ENCODE measurements at regions not wholly inside any gene's neighbourhood (a gene's known extent, or its start where the extent isn't known, plus 50 kb on each side); places are given as distances from the start of the nearest gene placed in this dataset.
"Not testable (repeated sequence)": the region's sequence is repeated elsewhere in the genome, so short reads cannot be mapped to it uniquely, and the experiment has no call there.

- DNase-seq (ENCODE audit: low read depth), result not testable (repeated sequence)
Observed at GRCh38 chr16:86267657-86268056, 242.7 kb upstream of the FOXF1 start.

DNA sequence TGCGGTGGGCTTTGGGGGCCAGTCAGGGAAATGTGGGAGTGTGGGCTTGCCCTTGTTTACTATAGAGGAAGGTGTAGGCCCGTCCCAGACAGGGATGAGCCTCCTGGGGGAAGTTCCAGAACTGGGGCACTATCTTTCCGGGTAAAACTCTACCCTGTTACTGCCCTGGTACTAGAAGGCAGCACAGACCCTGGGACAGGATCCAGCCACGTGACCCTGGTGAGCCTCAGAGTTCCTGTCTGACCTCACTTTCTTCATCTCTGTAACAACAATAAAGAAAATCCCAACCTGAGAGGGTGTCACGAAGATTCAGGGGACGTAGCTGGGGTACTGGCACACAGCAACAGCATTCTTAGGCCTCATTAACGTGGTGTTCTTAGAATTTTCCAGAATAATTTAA, 239.6 kb upstream of the FOXF1 start:
- DNase-seq (ENCODE audit: low read depth), result no peak

DNA sequence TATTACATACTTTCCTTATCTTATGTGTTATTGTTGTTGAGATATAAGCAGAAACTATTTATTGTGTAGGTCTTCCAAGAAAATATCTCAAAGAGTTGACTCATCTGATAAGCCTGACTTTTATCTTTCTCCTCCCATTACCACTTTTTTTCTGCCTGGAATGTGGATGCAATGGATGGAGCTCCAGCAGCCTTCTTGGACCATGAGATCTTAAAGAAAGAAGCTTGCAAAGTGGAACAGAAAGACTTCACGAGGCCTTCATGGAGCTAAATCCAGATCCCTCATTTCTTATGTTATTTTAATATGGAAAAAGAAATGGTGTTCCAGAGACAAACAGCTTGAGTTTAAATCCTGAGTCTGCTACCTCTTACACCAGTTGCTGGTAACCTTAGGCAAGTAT, 237.6 kb upstream of the FOXF1 start:
- DNase-seq (ENCODE audit: low read depth), result no peak

- DNase-seq (ENCODE audit: low read depth), result no peak
Observed at GRCh38 chr16:86277221-86277620, 233.1 kb upstream of the FOXF1 start.

DNA sequence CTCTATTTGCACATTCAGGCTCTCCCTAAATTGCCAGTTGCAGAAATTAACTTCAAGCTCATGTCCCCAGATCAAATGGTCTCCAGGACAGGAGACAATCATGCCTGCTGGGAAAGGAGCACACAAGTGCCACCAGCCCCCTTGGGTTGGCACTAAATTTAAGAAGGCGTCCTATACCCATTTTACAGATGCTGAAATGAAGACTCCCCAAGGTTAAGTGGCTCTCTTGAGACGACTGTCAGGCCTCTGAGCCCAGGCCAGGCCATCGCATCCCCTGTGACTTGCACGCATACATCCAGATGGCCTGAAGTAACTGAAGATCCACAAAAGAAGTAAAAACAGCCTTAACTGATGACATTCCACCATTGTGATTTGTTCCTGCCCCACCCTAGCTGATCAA, 232.5 kb upstream of the FOXF1 start:
- not testable (repeated sequence) for DNase-seq (ENCODE audit: low read depth)

DNA sequence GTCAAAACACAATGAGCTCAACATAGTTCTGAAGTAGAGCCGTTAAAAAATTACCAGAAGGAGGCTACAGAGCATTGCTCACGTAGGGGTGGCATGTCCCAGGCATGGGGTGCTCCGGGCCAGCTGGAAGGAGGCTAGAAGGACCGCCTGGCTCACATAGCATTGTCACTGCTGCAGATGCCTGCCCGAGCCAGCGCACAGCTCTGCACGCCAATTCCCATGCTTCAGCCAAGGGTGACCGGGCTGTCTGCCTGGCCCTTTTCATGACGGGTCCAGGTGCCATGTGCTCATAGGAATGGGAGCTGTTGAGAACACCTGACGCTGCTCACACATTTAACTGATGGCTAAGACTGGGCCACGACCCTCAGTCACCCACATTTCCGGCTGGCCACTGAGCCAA, 228.9 kb upstream of the FOXF1 start:
- DNase-seq (ENCODE audit: low read depth), result no peak

DNA sequence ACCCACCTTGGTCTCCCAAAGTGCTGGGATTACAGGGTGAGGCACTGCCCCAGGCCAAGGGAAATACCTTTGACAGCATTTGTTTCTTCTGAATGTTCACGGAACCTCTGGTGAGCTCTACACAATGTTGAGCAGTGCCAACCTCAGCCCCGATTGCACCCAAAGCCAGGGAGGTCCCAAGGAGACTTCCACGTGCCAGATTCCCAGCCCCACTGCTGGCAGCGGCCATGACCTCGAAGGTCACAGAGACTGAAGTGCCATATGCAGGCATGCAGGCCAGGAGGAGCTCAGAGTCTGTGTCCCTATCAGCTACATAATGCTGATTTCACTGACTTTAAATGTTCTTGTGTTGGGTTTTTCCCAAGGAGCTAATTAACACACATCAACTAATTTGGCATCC, 226.4 kb upstream of the FOXF1 start:
- DNase-seq (ENCODE audit: low read depth), result no peak

- no peak for DNase-seq (ENCODE audit: low read depth)
Observed at GRCh38 chr16:86285421-86285820, 224.9 kb upstream of the FOXF1 start.

DNA sequence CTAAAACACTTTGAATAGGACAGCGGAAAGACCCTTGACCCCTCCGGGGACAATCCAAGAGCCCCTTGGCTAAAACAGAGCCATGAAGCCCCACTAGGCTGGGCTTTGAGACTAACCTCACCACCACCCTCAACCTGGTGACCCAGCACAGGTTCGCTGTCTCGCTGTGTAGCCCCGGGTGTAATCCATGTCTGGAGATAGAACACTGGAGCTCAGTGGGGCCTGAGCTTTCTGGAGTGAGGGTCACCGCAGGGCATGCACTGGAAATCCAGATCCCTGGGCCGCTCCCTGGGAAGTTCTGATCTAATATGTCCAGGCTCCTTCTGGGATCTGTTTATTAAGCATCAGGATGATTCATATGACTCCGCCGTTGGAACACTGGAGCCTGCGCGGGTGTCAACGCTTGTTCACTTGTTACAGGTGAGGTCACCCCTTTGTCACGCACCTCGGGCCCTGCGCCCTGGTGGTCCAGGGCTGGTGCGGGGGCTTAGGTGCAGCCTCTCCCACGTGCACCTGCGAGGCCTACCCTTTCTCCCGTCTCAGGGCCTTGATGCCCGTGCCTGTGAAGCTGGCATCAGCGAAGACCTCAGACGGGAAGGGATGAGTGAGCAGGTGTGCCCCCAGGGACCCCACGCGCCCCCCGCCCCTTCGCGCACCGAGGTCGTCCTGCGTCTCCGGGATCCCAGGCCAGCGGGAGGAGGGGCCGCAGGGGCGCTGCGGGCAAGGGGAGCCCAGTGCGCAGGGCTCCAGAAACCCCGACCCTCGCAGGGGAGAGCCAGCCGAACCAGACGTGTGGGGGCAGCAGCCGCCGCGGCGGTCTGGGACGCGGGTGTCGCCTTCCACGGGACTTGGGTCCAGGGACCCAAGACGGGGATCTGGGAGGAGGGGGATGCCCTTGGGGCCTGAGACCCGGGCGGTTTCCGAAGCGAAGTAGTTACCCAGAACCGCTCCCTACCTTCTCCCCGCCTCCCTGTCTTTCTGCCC, 224.1 kb upstream of the FOXF1 start:
- no peak for DNase-seq (ENCODE audit: low read depth)

GRCh38 chr16:86286991-86287663, 223.2 kb upstream of the FOXF1 start:
- no peak for DNase-seq (ENCODE audit: low read depth)

DNA sequence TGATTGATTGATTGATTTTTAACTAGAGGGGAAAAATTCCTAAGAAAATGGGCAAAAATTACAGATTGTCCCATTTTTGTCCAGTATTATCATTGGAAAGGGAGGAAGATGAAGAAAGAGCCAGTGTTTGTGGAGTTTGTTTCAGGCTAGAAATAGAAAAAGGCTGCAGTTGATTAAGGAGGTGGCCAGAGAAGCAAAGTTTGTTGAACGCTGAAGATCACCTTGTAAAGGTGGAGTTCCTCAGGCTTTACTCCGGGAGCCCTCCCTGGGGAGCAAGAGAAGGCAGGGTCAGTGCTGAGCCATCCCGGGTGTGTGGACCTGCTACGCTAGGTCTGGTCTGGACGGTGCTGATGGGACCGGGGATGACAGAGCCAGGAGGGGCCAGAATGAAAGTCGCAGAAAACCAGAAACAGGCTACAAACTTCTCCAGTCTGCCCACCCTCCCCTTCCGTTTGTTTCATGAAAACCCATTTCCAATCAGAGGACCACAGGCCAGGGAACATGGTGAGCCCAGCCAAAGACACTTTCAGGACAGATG, 222.6 kb upstream of the FOXF1 start:
- no peak for DNase-seq (ENCODE audit: low read depth)

- DNase-seq (ENCODE audit: low read depth), result no peak
Observed at GRCh38 chr16:86288716-86289294, 221.5 kb upstream of the FOXF1 start.

DNA sequence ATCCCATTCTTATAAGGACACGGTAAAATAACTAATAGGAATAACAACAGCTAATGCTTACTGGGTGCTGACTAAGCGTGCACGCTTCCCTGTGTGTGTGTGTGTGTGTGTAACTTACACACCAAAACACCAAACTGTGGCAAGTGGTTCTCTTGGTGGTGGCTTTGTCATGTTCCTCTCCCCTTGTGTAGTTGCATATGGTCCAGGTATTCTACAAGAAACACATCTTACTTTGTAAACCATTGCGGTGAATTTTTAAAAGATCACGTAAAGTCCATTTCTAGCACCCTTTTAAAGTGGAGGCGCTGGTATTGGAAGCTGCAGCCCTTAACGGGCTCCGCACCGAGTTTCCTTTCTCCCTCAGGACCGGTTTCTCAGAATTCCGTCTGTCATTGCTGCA, 221.0 kb upstream of the FOXF1 start:
- DNase-seq (ENCODE audit: low read depth), result no peak

DNA sequence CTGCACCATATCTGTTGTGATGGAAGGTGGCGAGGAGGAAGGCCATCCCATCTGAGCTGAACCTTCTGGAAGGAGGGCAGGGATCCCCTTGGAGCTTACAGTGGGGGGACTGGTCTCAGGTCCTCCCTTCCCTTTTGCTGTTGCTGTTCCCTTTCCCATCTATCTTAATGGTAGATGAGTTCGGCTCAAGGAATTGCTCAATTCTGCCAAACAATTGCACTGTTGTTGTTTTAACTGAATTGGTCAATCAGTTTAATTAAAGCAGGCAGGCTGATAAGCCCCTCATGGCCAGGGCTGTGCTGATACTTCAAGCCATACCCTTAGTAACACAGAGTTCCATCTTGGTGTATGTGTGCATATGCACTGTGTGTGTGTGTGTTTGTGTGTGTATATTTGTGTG, 220.4 kb upstream of the FOXF1 start:
- no peak for DNase-seq (ENCODE audit: low read depth)

GRCh38 chr16:86291491-86291890, 218.8 kb upstream of the FOXF1 start:
- DNase-seq (ENCODE audit: low read depth), result no peak

DNA sequence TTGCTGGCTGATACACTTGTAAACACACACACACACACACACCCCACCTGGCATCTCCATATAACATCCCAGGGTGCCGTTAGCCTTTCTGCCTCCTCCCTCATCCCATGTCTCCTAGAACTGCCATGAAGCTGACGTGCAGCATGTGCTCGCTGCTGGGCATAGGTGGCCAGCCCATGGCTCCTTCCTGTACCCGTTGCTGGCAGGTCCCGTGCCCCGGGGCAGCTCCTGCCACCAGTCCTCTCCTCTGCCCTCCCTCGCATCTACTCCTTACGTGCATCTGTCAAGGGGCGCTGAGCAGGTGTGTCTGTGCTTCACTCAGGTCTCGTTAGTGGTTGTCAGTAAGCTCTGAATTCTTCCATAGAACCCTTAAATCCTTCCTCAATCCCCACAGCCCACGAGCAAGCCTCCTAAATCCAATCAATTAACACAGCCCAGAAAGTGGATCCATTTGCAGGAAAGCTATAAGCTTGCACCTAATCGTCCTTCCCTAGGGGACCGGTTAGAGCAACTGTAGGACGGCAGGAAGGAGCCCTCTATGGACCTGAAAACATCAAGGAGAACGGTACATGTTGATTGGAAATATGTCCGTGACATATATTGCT, 218.1 kb upstream of the FOXF1 start:
- DNase-seq (ENCODE audit: low read depth), result no peak

GRCh38 chr16:86292942-86293341, 217.4 kb upstream of the FOXF1 start:
- DNase-seq (ENCODE audit: low read depth), result no peak

GRCh38 chr16:86293906-86294305, 216.4 kb upstream of the FOXF1 start:
- DNase-seq (ENCODE audit: low read depth), result no peak

GRCh38 chr16:86294535-86295196, 215.7 kb upstream of the FOXF1 start:
- no peak for DNase-seq (ENCODE audit: low read depth)

- DNase-seq (ENCODE audit: low read depth), result no peak
Observed at GRCh38 chr16:86296256-86296655, 214.1 kb upstream of the FOXF1 start.

GRCh38 chr16:86297391-86297790, 212.9 kb upstream of the FOXF1 start:
- DNase-seq (ENCODE audit: low read depth), result no peak

Measured in activated gamma-delta T cell treated with anti-CD3 and anti-CD28 coated beads, Interleukin-2, amount 50 U/mL, for 16 hours (primary cell).